ENCODE measurements at regions not wholly inside any gene's neighbourhood (a gene's known extent, or its start where the extent isn't known, plus 50 kb on each side); places are given as distances from the start of the nearest gene placed in this dataset.

DNA sequence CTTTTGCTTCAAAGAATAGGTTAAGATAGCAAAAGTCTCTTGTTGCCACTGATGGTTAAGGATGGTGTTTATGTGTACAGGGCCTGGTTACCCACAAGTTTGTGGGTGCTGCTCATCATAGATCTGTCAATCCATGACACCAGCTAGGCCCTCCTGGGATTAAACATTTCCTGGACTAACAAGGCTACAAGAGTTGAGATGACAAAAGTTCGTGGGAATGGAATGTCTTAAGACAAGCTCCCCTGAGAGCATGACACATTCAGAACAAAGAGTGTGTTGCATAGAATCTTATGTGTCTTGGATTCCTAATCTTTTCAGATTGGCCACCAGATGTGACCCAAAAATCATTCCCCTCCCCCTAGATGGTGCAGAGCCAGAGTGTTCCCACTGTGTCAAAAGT, 592.5 kb upstream of the USP15 start:
- no peak for TF ChIP-seq POLR2A (IDR thresholded peaks at IDR 0.05; ENCODE audit: low read depth, low read length)
- TF ChIP-seq TAF1 (IDR thresholded peaks at IDR 0.05; ENCODE audit: low read depth, low read length) = no peak
- TF ChIP-seq POLR2AphosphoS5 (IDR thresholded peaks at IDR 0.05; ENCODE audit: low read depth, low read length) = no peak
- TF ChIP-seq SPI1 (IDR thresholded peaks at IDR 0.05; ENCODE audit: low read depth, low read length) = no peak
- no peak for TF ChIP-seq POU2F2 (IDR thresholded peaks at IDR 0.05; ENCODE audit: low read depth, low read length)
- TF ChIP-seq PAX5 (IDR thresholded peaks at IDR 0.05; ENCODE audit: insufficient read depth, low read length, severe bottlenecking) = no peak
